Peyer's patch (tissue), 4 donors: ENCODE measurements at regions not wholly inside any gene's neighbourhood (a gene's known extent, or its start where the extent isn't known, plus 50 kb on each side); places are given as distances from the start of the nearest gene placed in this dataset.

ENCODE experiments used
- DNase-seq, 3 donors: peaks; one replicate each; pipeline ENCODE4 v3.0.0-alpha.2; 2017 to 2019
- H3K27ac ChIP-seq, 4 donors: fragments of 200-600 bp; sonication (generic); one replicate each; pipeline ENCODE4 v1.5.1; 2016 to 2019
- H3K27me3 ChIP-seq, 2 donors: fragments of 200-600 bp; sonication (generic); one replicate each; pipeline ENCODE4 v1.5.1; 2019
- H3K36me3 ChIP-seq, 3 donors: fragments of 200-600 bp; sonication (generic); one replicate each; pipeline ENCODE4 v1.5.1; 2016 to 2019
- H3K4me1 ChIP-seq, 4 donors: fragments of 200-600 bp; sonication (generic); one replicate each; pipeline ENCODE4 v1.5.1; 2016 to 2019
- H3K4me3 ChIP-seq, 4 donors: fragments of 200-600 bp; sonication (generic); 1 replicate in 3 of 4; 2 replicates in 1 of 4; pipeline ENCODE4 v1.5.1; 2016 to 2019; ENCODE audit warnings: mild to moderate bottlenecking in 1 of 4
- H3K9me3 ChIP-seq, 4 donors: fragments of 200-600 bp; sonication (generic); one replicate each; pipeline ENCODE4 v1.5.1; 2016 to 2019; ENCODE audit warnings: mild to moderate bottlenecking in 1 of 4
- POLR2A ChIP-seq, 2 donors: fragments of 450-650 bp; IDR thresholded peaks; one replicate each; pipeline ENCODE4 v1.5.1; 2017; ENCODE audit warnings: antibody characterized with exemption in 2 of 2, mild to moderate bottlenecking in 2 of 2, moderate library complexity in 2 of 2
- TF ChIP-seq, protein P1 (sequence below), 6 experiments: fragments of 450-650 bp in 4 of 6; fragments of 200-600 bp in 2 of 6; sonication (generic) in 1 of 6; IDR thresholded peaks; one replicate each; pipeline ENCODE4 v1.5.1; 2017 to 2019; ENCODE audit warnings: antibody characterized with exemption in 6 of 6, mild to moderate bottlenecking in 3 of 6, moderate library complexity in 1 of 6

- no peak for DNase-seq
- TF ChIP-seq, protein P1, sequence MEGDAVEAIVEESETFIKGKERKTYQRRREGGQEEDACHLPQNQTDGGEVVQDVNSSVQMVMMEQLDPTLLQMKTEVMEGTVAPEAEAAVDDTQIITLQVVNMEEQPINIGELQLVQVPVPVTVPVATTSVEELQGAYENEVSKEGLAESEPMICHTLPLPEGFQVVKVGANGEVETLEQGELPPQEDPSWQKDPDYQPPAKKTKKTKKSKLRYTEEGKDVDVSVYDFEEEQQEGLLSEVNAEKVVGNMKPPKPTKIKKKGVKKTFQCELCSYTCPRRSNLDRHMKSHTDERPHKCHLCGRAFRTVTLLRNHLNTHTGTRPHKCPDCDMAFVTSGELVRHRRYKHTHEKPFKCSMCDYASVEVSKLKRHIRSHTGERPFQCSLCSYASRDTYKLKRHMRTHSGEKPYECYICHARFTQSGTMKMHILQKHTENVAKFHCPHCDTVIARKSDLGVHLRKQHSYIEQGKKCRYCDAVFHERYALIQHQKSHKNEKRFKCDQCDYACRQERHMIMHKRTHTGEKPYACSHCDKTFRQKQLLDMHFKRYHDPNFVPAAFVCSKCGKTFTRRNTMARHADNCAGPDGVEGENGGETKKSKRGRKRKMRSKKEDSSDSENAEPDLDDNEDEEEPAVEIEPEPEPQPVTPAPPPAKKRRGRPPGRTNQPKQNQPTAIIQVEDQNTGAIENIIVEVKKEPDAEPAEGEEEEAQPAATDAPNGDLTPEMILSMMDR (IDR thresholded peaks at IDR 0.05): no peak
- TF ChIP-seq POLR2A (IDR thresholded peaks at IDR 0.05): no peak
- H3K4me1 ChIP-seq: no peaks in the 10 kb centered on the region
- no peaks in the 10 kb centered on the region for H3K9me3 ChIP-seq
- H3K36me3 ChIP-seq: no peaks in the 10 kb centered on the region
- no peak overlapping the region for H3K4me3 ChIP-seq
- no peak overlapping the region for H3K27ac ChIP-seq
- H3K27me3 ChIP-seq: no peaks in the 10 kb centered on the region
These were observed 929.0 kb downstream of the MCTP2 start for GRCh38 chr15:95160316-95160715.

- H3K27ac ChIP-seq: no peak overlapping the region
- H3K4me3 ChIP-seq: no peak overlapping the region
- H3K9me3 ChIP-seq: no peaks in the 10 kb centered on the region
These were observed 930.7 kb downstream of the MCTP2 start for GRCh38 chr15:95162069-95162468.

DNA sequence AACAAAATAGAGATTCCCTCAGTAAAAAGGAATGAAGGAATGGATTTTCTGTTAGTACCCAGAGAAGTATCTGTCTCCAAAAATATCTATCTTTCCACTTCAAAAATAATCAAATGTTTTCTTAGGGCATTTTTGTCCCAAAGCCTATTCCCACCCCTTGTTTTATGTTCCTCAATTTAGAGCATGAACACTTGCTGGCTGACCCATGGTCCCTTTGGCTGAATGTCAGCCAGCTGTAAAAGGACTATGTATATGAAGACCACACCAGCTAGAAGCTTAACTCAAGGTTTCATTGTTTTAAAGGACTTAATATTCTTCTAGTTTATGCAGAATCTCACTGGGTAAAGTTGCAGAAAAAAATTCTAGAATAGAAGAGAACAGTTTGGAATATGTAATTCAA lies 931.2 kb downstream of the MCTP2 start:
- Histone ChIP-seq H3K4me1 (no peaks in the 10 kb centered on the region), H3K4me3 (no peak overlapping the region), H3K27me3 (no peaks in the 10 kb centered on the region), H3K27ac (no peak overlapping the region), H3K36me3 (no peaks in the 10 kb centered on the region), H3K9me3 (no peaks in the 10 kb centered on the region)
- no peak for DNase-seq
- TF ChIP-seq POLR2A (IDR thresholded peaks at IDR 0.05): no peak
- TF ChIP-seq, protein P1 (IDR thresholded peaks at IDR 0.05): no peak

More at GRCh38 chr15:95162069-95162468, 930.7 kb downstream of the MCTP2 start:
- no peaks in the 10 kb centered on the region for H3K36me3 ChIP-seq
- no peaks in the 10 kb centered on the region for H3K4me1 ChIP-seq
- TF ChIP-seq POLR2A (IDR thresholded peaks at IDR 0.05): no peak
- H3K27me3 ChIP-seq: no peaks in the 10 kb centered on the region
- no peak for DNase-seq

- TF ChIP-seq, protein P1 (IDR thresholded peaks at IDR 0.05): no peak
- no peak for TF ChIP-seq POLR2A (IDR thresholded peaks at IDR 0.05)
- Histone ChIP-seq H3K4me3 (no peak overlapping the region), H3K36me3 (no peaks in the 10 kb centered on the region), H3K27ac (no peak overlapping the region), H3K27me3 (no peaks in the 10 kb centered on the region), H3K9me3 (no peaks in the 10 kb centered on the region), H3K4me1 (no peaks in the 10 kb centered on the region)
- no peak for DNase-seq
These were observed 931.7 kb downstream of the MCTP2 start for GRCh38 chr15:95162967-95163531.

GRCh38 chr15:95168152-95168551 lies 936.8 kb downstream of the MCTP2 start:
- no peaks in the 10 kb centered on the region for H3K27me3 ChIP-seq
- no peak overlapping the region for H3K27ac ChIP-seq
- no peaks in the 10 kb centered on the region for H3K36me3 ChIP-seq
- DNase-seq: no peak
- no peak overlapping the region for H3K4me3 ChIP-seq
- H3K4me1 ChIP-seq: no peaks in the 10 kb centered on the region
- no peaks in the 10 kb centered on the region for H3K9me3 ChIP-seq
- TF ChIP-seq, protein P1 (IDR thresholded peaks at IDR 0.05): no peak
- no peak for TF ChIP-seq POLR2A (IDR thresholded peaks at IDR 0.05)

- Histone ChIP-seq H3K27ac (no peak overlapping the region), H3K4me1 (no peaks in the 10 kb centered on the region), H3K27me3 (no peaks in the 10 kb centered on the region), H3K4me3 (no peak overlapping the region), H3K9me3 (no peaks in the 10 kb centered on the region), H3K36me3 (no peaks in the 10 kb centered on the region)
- TF ChIP-seq, protein P1 (IDR thresholded peaks at IDR 0.05): no peak
- no peak for TF ChIP-seq POLR2A (IDR thresholded peaks at IDR 0.05)
- no peak for DNase-seq
These were observed 937.6 kb downstream of the MCTP2 start for GRCh38 chr15:95168951-95169431.
